Stimulated activated naive CD8-positive, alpha-beta T cell treated with anti-CD3 and anti-CD28 coated beads, Interleukin-15, amount 100 ng/mL, for 72 hours (primary cell): ENCODE measurements at regions not wholly inside any gene's neighbourhood (a gene's known extent, or its start where the extent isn't known, plus 50 kb on each side); places are given as distances from the start of the nearest gene placed in this dataset.

ENCODE experiments used
- ATAC-seq: fragments of 150-1000 bp; cut with Tn5 transposase; 2 replicates; pipeline ENCODE4 v1.10.0; 2021; ENCODE audit warnings: mild to moderate bottlenecking, moderate library complexity
- DNase-seq, 2 donors: peaks; one replicate each; pipeline ENCODE4 v3.0.0; 2021 to 2022
- H3K27ac Mint-ChIP-seq, 2 donors: one replicate each; pipeline ENCODE4 v1.8.0; 2022; ENCODE audit warnings: mild to moderate bottlenecking in 2 of 2, mixed read lengths in 2 of 2, moderate library complexity in 2 of 2
- H3K27me3 Mint-ChIP-seq: one replicate; pipeline ENCODE4 v1.8.0; 2022; ENCODE audit warnings: mixed read lengths
- H3K4me1 Mint-ChIP-seq: one replicate; pipeline ENCODE4 v1.8.0; 2022; ENCODE audit warnings: mild to moderate bottlenecking, mixed read lengths
- H3K4me3 Mint-ChIP-seq, 2 donors: one replicate each; pipeline ENCODE4 v1.8.0; 2022; ENCODE audit warnings: mild to moderate bottlenecking in 2 of 2, mixed read lengths in 2 of 2, moderate library complexity in 1 of 2
- H3K9me3 Mint-ChIP-seq, 2 donors: one replicate each; pipeline ENCODE4 v1.8.0; 2022; ENCODE audit warnings: mixed read lengths in 2 of 2

DNA sequence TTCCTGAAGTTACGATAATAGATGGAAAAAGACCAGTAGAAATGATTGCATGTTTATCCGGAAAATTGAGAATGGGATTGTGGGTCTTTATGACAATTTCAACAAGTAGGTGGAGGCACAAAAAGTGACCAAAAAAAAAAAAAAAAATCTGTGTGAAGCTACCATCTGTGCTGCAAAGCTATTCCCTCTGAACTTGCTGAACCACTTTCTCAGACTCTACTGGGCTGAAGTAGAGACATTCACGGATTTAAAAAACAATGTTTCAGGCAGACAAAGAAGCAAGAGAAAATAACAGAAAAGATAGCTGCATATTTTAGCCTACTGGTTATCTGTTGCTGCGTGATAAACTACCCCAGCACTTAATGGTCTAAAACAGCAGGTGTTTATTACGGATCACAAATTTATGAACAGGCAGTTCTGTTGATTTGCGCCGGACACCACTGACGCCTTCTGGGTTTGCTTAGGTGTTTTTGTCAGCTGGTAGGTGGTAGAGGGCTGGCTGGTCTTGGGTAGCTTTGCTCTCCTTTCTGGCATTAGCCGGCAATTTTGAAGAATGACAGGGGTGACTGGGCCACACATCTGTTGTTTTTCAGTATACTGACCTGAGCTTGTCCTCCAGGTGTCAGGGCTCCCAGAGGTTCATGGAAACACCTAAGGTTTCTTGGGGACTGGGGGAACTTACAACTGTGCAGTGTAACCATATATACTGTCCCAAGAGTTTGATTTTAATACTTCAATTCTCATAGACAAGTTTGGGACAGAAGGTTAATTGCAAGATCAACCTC is 665.1 kb downstream of the CCSER2 start:
- Mint-ChIP-seq H3K9me3 (no peaks in the 10 kb centered on the region), H3K27me3 (no peaks in the 10 kb centered on the region), H3K27ac (no peak overlapping the region), H3K4me3 (no peak overlapping the region), H3K4me1 (no peaks in the 10 kb centered on the region)
- DNase-seq (no peak), ATAC-seq (no peak)

DNA sequence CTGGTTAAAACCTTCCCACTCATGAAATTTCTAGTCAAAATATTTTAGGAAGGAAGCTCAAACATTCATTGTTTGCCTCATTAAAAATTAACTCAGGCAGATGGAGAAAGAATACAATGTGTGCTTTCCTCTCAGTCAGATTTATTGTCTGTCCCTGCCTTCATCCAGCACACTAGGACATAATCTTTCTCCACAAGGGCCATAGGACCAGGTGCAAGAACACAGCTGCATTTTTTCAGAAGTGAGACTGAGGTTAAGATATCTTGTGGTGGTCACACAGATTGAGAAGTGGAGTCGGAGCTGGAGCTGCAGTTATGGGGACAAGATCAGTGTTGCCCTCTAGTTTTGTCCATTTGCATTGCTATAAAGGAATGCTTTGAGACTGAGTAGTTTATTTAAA is 666.3 kb downstream of the CCSER2 start:
- H3K9me3 Mint-ChIP-seq: no peaks in the 10 kb centered on the region
- ATAC-seq (no peak), DNase-seq (no peak)
- H3K27ac Mint-ChIP-seq: no peak overlapping the region
- no peak overlapping the region for H3K4me3 Mint-ChIP-seq
- H3K27me3 Mint-ChIP-seq: no peaks in the 10 kb centered on the region
- H3K4me1 Mint-ChIP-seq: no peaks in the 10 kb centered on the region

DNA sequence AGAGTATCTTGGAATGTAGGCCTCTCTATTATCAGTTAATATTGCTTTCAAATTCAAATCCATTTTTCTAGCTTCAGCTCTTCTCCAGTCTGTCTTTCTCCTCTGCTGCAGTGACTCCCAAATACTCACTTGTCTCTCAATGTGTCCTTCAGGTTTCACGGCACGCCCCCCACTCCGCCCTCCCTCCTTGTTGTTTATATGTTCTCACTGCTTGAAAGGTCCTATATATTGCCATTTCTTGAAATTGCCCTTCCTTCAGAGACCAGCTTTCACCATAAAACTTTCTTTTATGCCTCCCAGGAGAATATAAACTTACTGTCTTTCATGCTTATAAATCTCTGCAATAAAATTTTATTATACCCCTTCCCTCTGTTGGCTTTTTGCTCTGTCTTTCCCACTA is 668.2 kb downstream of the CCSER2 start:
- no peak for DNase-seq
- Mint-ChIP-seq H3K9me3 (no peaks in the 10 kb centered on the region), H3K4me3 (no peak overlapping the region), H3K27ac (no peak overlapping the region), H3K4me1 (no peaks in the 10 kb centered on the region), H3K27me3 (no peaks in the 10 kb centered on the region)
- ATAC-seq: no peak

DNA sequence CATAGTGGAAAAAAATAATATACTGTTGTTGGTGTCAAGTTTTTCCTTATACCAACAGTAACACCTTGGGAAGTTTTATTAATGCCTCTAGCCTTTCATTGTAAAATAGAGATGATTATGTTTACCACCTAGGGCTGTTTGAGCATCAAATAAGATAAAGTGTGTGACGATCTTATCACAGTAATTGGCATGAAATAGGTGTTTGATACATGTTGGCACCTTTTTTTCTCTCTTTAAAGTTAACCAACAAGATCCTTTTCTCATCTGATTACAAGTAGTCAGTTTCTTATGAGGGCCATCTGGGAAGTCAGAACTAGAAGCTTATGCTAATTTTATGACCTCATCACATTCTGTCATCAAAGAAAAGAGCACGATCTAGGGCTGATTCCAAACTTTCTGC is 669.5 kb downstream of the CCSER2 start:
- no peaks in the 10 kb centered on the region for H3K27me3 Mint-ChIP-seq
- H3K4me3 Mint-ChIP-seq: no peak overlapping the region
- no peak for DNase-seq
- H3K4me1 Mint-ChIP-seq: no peaks in the 10 kb centered on the region
- ATAC-seq: no peak
- H3K27ac Mint-ChIP-seq: no peak overlapping the region
- H3K9me3 Mint-ChIP-seq: no peaks in the 10 kb centered on the region

DNA sequence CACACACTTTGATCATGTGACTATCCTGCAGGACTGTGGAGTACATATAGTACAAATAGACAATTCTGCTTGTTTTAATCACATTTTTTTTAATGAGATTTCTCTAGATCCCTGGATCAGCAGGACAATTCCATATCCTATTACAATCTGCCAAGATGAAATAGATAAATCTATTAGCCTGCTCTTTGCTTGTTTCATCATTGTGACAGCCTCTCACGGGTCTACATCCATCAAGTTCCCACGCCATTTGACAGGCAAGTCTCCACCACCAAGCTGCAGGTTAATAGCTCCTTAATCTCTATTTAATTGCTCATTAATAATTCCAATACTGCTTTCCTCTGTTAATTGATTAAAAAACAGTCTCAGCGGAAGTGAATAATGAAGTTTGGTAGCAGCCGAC is 671.5 kb downstream of the CCSER2 start:
- ATAC-seq (no peak), DNase-seq (no peak)
- Mint-ChIP-seq H3K4me1 (no peaks in the 10 kb centered on the region), H3K9me3 (no peaks in the 10 kb centered on the region), H3K27ac (no peak overlapping the region), H3K4me3 (no peak overlapping the region), H3K27me3 (no peaks in the 10 kb centered on the region)

DNA sequence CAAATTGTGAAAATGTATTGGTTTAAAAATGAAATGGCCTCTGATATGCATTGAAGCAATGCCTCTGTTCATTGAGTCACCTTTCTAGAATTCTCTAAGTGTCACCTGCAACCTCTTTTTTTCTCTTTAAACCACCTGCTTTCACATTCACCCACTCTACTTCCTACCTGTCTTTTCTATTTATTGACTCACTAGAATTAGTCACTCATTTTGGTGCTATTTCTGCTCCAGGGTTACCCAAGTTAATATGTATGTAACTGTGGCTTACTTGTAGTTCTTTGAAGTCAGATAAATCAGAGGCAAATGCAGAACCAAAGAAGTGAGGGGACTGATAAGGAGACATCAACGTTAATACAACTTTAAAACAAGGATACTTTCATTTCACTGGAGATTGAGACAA is 674.7 kb downstream of the CCSER2 start:
- H3K4me1 Mint-ChIP-seq: no peaks in the 10 kb centered on the region
- no peak overlapping the region for H3K27ac Mint-ChIP-seq
- ATAC-seq: no peak

DNA sequence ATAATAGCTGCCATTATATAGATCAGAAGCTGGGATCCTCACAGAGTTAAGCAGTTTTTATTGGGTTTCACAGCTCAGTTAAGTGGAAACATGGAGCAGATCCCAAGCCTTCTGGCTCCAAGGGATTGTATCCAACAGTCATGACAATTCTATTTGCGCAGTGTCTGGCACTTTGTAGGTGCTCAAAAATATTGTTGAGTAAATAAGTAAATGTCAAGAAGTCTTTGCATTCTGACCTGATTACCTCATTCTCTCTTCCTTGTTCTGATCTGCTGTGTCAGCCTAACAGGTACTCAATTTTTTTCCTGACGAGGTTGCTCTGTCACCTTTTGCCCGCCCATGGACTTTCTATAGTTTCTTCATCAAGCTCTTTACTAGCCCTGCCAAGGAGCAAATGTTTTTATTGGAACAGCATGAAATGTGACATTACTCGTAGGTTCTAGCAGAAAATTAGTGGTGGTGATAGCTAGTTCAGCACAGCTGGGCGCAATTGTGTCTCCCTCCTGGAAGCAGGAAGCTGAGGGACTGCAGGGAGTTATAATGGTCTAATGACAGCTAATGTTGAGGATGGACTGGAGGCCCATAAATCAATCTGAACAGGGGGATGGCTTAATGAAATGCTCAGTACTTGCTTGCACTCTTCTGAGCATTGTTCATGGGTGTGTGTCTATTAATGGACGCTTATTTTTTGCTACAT is 680.2 kb downstream of the CCSER2 start:
- H3K27ac Mint-ChIP-seq: no peak overlapping the region
- DNase-seq: no peak

More for the DNA sequence above, 674.7 kb downstream of the CCSER2 start:
- peaks cover 0 to 7% of the 10 kb centered on the region in 2 donors for H3K9me3 Mint-ChIP-seq
- no peak overlapping the region for H3K4me3 Mint-ChIP-seq
- no peaks in the 10 kb centered on the region for H3K27me3 Mint-ChIP-seq
- DNase-seq: no peak

DNA sequence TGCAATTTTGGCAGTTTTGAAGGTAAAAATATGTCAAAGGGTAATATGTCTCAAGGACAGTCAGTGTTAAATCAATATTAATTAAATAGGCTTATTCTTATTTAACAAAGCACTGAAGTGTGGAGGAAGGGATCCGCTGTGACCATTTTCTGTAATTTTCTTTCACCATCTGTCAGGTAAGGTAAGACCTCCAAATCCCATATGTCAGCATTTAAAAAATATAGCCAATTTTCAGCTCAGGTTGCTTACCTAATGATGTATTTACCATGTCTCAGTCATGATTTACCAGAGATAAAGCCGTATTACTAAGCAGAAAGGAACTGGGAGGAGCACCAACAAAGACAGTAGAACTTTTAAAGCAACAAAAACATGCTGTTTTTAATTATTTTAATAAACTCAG is 683.9 kb downstream of the CCSER2 start:
- Mint-ChIP-seq H3K9me3 (peaks cover 0 to 6% of the 10 kb centered on the region in 2 donors), H3K4me3 (no peak overlapping the region), H3K27ac (no peak overlapping the region), H3K27me3 (no peaks in the 10 kb centered on the region), H3K4me1 (no peaks in the 10 kb centered on the region)
- DNase-seq (no peak), ATAC-seq (no peak)

More for the DNA sequence above, 680.2 kb downstream of the CCSER2 start:
- Mint-ChIP-seq H3K4me1 (no peaks in the 10 kb centered on the region), H3K9me3 (peaks cover 0 to 13% of the 10 kb centered on the region in 2 donors), H3K4me3 (no peak overlapping the region), H3K27me3 (no peaks in the 10 kb centered on the region)
- ATAC-seq: no peak

DNA sequence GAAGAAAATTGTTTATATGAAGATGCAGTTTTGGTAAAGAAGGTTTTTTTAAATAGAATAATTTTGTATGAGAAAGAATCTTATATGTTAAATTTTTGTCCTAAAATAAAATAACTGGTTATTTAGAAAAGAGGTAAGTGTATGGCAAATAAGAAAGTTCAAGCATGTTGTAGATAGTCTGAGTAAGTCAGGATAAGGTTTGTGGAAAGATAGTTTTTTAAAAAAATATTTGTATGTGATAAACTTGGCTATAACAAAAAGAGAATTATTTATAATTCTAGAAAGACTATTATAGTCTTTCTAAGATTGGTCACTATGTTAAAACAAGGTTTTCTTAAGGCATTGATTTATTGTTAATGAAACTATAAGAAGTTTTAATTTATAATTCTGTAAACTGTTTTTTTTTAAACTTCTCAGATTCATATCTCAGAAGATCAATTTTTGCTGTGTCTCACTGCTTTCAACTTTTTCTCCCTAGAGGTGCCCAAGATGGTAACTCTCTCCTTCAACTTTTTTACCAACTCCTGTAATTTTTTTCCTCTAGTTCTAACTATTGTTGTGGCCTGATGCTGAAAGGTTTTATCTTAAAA is 698.6 kb downstream of the CCSER2 start:
- no peak overlapping the region for H3K4me3 Mint-ChIP-seq

DNA sequence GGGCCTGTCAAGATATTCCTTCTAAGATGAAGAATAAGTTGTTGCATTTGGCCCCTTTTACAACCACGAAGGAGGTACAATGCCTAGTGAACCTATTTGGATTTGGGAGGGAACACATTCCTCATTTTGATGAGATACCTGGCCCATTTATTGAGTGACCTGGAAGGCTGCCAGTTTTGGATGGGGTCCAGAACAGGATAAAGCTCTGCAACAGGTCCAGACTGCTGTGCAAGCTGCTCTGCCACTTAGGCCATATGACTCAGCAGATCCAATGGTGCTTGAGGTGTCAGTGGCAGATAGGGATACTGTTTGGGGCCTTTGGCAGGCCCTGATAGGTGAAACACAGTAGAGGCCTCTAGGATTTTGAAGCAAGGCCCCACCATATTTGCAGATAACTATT is 704.6 kb downstream of the CCSER2 start:
- H3K27ac Mint-ChIP-seq: no peak overlapping the region
- H3K4me1 Mint-ChIP-seq: no peaks in the 10 kb centered on the region
- no peak overlapping the region for H3K4me3 Mint-ChIP-seq
- no peaks in the 10 kb centered on the region for H3K27me3 Mint-ChIP-seq
- DNase-seq (no peak), ATAC-seq (no peak)
- peaks cover 12% of the 10 kb centered on the region in 2 donors for H3K9me3 Mint-ChIP-seq

More for the DNA sequence above, 698.6 kb downstream of the CCSER2 start:
- DNase-seq: no peak
- Mint-ChIP-seq H3K9me3 (peaks cover 0 to 11% of the 10 kb centered on the region in 2 donors), H3K4me1 (no peaks in the 10 kb centered on the region), H3K27me3 (no peaks in the 10 kb centered on the region), H3K27ac (no peak overlapping the region)
- no peak for ATAC-seq

DNA sequence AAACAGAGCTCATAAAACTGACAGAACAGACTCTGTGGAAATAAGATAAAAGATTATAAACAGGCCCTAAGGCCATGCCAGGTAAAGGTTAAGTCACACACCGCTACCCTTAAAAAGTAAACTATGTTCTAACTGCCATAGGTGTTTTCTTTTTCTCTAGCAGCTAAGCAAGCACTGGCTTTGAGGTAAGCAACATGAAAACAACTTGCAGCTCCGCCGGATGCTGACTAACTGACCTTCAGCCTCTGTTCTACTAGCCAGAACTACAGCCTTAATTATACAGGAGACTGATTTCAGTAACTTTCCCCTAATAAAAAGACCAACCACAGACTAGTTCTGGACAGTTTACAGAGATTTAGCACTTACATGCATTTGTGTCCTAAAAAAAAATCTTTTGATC is 708.3 kb downstream of the CCSER2 start:
- H3K27ac Mint-ChIP-seq: no peak overlapping the region
- no peak overlapping the region for H3K4me3 Mint-ChIP-seq
- DNase-seq (no peak), ATAC-seq (no peak)
- no peaks in the 10 kb centered on the region for H3K27me3 Mint-ChIP-seq
- H3K4me1 Mint-ChIP-seq: no peaks in the 10 kb centered on the region
- peaks cover 25 to 31% of the 10 kb centered on the region in 2 donors for H3K9me3 Mint-ChIP-seq

DNA sequence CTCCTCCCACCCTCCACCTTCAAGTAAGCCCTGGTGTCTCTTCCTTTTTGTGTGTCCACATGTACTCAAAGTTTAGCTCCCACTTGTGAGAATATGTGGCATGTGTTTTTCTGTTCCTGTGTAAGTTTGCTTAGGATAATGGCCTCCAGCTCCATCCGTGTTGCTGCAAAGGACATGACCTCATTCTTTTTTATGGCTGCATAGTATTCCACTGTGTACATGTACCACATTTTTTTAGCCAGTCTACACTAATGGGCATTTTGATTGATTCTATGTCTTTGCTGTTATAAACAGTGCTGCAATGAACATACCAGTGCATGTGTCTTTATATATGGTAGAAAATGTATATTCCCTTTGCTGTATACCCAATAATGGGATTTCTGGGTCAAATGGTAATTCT is 710.9 kb downstream of the CCSER2 start:
- no peak overlapping the region for H3K27ac Mint-ChIP-seq
- peaks cover 21 to 41% of the 10 kb centered on the region in 2 donors for H3K9me3 Mint-ChIP-seq
- DNase-seq: no peak
- H3K4me3 Mint-ChIP-seq: no peak overlapping the region
- ATAC-seq: no peak
- H3K27me3 Mint-ChIP-seq: no peaks in the 10 kb centered on the region
- no peaks in the 10 kb centered on the region for H3K4me1 Mint-ChIP-seq

DNA sequence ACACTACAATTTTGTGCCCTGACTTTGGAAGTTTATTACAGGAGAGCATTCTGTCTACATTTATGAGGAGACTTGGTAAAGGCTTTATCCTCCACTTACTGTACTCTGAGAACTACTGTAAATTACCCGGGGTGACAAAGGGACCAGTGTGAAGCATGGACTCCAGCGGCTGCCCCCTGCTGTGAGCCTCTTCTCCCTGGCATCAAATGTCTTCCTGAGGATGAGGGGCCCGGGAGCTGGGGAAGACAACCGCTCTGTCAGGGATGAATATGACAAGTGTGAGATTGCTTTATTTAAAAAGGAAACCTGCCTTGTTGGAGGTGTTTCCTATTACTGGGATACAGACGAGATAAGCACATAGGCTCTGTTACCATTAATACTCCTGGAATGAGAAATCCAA is 714.8 kb downstream of the CCSER2 start:
- no peaks in the 10 kb centered on the region for H3K27me3 Mint-ChIP-seq
- no peak overlapping the region for H3K27ac Mint-ChIP-seq
- ATAC-seq (no peak), DNase-seq (no peak)
- H3K4me3 Mint-ChIP-seq: no peak overlapping the region
- H3K9me3 Mint-ChIP-seq: peaks cover 11 to 29% of the 10 kb centered on the region in 2 donors
- H3K4me1 Mint-ChIP-seq: no peaks in the 10 kb centered on the region

DNA sequence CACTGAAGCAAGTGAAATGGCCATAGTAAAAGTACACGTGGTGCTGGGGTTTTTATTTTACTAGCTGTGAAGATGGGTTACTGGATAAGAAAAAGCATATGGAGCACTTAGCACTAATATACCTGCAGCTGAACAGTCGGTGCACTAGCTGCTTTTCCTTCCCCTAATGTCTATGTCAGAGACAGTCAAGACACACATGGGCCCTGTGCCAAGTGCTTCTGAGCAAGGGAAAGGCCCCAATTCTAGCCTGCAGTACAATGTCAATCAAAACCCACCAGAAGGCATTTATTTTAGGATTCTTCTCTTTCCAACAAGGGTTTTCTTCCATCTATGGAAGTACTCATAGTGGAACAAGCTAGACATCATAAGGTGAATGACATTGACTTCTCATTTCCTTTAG is 716.7 kb downstream of the CCSER2 start:
- no peak overlapping the region for H3K4me3 Mint-ChIP-seq
- DNase-seq: no peak

DNA sequence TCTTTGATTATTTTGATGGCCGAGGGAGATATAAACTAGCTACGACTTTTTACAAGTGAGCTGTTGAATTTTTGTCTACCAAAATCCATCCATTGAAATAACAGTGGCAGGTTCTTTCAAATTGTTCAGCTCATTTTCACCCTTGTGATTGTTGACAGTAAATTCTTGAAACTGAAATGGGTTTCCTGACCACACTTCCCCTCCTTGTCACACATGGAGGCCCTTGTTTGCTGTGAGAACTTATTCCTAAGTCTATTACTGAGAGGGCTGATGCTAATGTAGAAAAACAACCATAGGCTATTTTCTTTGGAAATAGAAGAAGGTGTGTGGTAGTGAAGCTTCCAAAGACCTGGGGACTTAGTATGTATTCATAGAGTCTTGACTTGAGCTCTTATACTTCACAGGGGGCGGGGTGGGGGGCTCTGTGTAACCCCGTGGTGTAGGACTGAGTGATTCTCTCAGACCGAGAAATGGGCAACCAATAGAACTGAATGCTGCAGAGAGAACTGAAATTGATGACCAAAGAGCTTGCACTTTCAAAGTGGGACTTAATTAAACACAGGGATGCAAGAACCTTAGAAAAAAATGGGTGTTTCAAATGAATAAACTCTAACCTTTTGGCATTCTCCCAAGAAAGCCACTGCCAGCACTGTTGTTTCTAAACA is 718.9 kb downstream of the CCSER2 start:
- Mint-ChIP-seq H3K9me3 (peaks cover 0 to 3% of the 10 kb centered on the region in 2 donors), H3K27ac (no peak overlapping the region), H3K4me1 (no peaks in the 10 kb centered on the region), H3K27me3 (no peaks in the 10 kb centered on the region), H3K4me3 (no peak overlapping the region)
- DNase-seq (no peak), ATAC-seq (no peak)

More for the DNA sequence above, 716.7 kb downstream of the CCSER2 start:
- Mint-ChIP-seq H3K27me3 (no peaks in the 10 kb centered on the region), H3K27ac (no peak overlapping the region), H3K4me1 (no peaks in the 10 kb centered on the region), H3K9me3 (peaks cover 3 to 22% of the 10 kb centered on the region in 2 donors)
- no peak for ATAC-seq

DNA sequence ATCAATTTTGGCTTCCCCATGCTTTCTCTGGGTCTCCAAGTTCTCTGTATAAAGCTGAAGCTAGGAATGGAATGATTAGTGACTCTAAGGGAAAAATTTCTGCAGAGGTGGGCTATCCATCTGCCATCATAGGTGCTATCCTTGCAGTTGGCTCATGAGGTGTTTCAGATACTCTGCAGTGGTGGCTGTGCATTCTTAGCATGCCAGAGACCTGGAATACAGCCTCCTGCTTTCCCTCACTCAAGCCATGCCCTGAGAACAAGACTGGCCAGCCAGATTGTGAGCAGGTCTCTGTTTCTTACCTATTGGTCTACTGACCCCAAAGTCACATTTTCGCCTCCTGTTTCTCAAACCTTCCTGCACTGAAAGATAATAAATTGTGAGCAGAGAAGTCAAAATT is 719.6 kb downstream of the CCSER2 start:
- DNase-seq: no peak
- Mint-ChIP-seq H3K9me3 (no peaks in the 10 kb centered on the region), H3K4me1 (no peaks in the 10 kb centered on the region), H3K4me3 (no peak overlapping the region), H3K27ac (no peak overlapping the region), H3K27me3 (no peaks in the 10 kb centered on the region)
- no peak for ATAC-seq
